ENCODE measurements at regions not wholly inside any gene's neighbourhood (a gene's known extent, or its start where the extent isn't known, plus 50 kb on each side); places are given as distances from the start of the nearest gene placed in this dataset.

GRCh38 chr2:118264232-118264990, 176.1 kb downstream of the INSIG2 start:
- DNase-seq, result no peak

- DNase-seq, result no peak
Measured at GRCh38 chr2:118257696-118258095, 169.4 kb downstream of the INSIG2 start.

GRCh38 chr2:118255771-118256372, 167.6 kb downstream of the INSIG2 start:
- DNase-seq, result no peak

GRCh38 chr2:118255301-118255700, 167.0 kb downstream of the INSIG2 start:
- no peak for DNase-seq

- no peak for DNase-seq
Measured at GRCh38 chr2:118254116-118254515, 165.8 kb downstream of the INSIG2 start.

GRCh38 chr2:118251427-118251826, 163.2 kb downstream of the INSIG2 start:
- peak in 1 of 2 experiments; percentile 15 for DNase-seq

- DNase-seq, result peak; percentile 10 to 54
Measured at GRCh38 chr2:118250463-118250862, 162.2 kb downstream of the INSIG2 start.

- DNase-seq, result no peak
Measured at GRCh38 chr2:118250001-118250400, 161.7 kb downstream of the INSIG2 start.

- DNase-seq, result peak in 1 of 2 experiments; percentile 12
Measured at GRCh38 chr2:118249531-118249930, 161.3 kb downstream of the INSIG2 start.

GRCh38 chr2:118246726-118247125, 158.5 kb downstream of the INSIG2 start:
- no peak for DNase-seq

GRCh38 chr2:118246079-118246478, 157.8 kb downstream of the INSIG2 start:
- DNase-seq, result no peak

- DNase-seq, result no peak
Measured at GRCh38 chr2:118244686-118245085, 156.4 kb downstream of the INSIG2 start.

GRCh38 chr2:118243031-118243430, 154.8 kb downstream of the INSIG2 start:
- no peak for DNase-seq

- peak in 1 of 2 experiments; percentile 13 for DNase-seq
Measured at GRCh38 chr2:118242216-118242615, 153.9 kb downstream of the INSIG2 start.

GRCh38 chr2:118241128-118241527, 152.9 kb downstream of the INSIG2 start:
- DNase-seq, result no peak

GRCh38 chr2:118240276-118240675, 152.0 kb downstream of the INSIG2 start:
- no peak for DNase-seq

- DNase-seq, result no peak
Measured at GRCh38 chr2:118239284-118239683, 151.0 kb downstream of the INSIG2 start.

- no peak for DNase-seq
Measured at GRCh38 chr2:118237451-118237850, 149.2 kb downstream of the INSIG2 start.

- no peak for DNase-seq
Measured at GRCh38 chr2:118232796-118233195, 144.5 kb downstream of the INSIG2 start.

- no peak for DNase-seq
Measured at GRCh38 chr2:118232391-118232790, 144.1 kb downstream of the INSIG2 start.

GRCh38 chr2:118231759-118232158, 143.5 kb downstream of the INSIG2 start:
- no peak for DNase-seq

GRCh38 chr2:118227698-118228508, 139.6 kb downstream of the INSIG2 start:
- no peak for DNase-seq

GRCh38 chr2:118225666-118226065, 137.4 kb downstream of the INSIG2 start:
- no peak for DNase-seq

GRCh38 chr2:118224895-118225311, 136.6 kb downstream of the INSIG2 start:
- DNase-seq, result no peak

Data from SW 1271 (cell line).